ENCODE measurements at regions not wholly inside any gene's neighbourhood (a gene's known extent, or its start where the extent isn't known, plus 50 kb on each side); places are given as distances from the start of the nearest gene placed in this dataset.
A peak's percentile ranks its signal among the peaks of the same experiment; 100 is the strongest.
"Not testable (repeated sequence)": the region's sequence is repeated elsewhere in the genome, so short reads cannot be mapped to it uniquely, and the experiment has no call there.

- H3K9me3 ChIP-seq (ENCODE audit: control insufficient read depth in 2 of 2, insufficient read depth in 1 of 2, low read length in 1 of 2): no peaks in the 10 kb centered on the region
Measured at GRCh38 chr6:131436358-131436757, 136.7 kb upstream of the ARG1 start.

GRCh38 chr6:131443014-131443413 lies 130.0 kb upstream of the ARG1 start:
- DNase-seq (ENCODE audit: low read depth in 6 of 9, low spot score in 9 of 9): no peak
- Histone ChIP-seq H3K9me3 (ENCODE audit: control insufficient read depth in 2 of 2, insufficient read depth in 1 of 2, low read length in 1 of 2) (no peaks in the 10 kb centered on the region), H3K4me1 (ENCODE audit: control insufficient read depth in 2 of 2, insufficient read depth in 2 of 2, low read length in 2 of 2) (peaks cover 0 to 5% of the 10 kb centered on the region in 2 donors), H3K4me3 (ENCODE audit: low read length in 2 of 2) (peak overlapping the region; percentile 11 to 29), H3K27me3 (ENCODE audit: control insufficient read depth in 2 of 2, insufficient read depth in 1 of 2, low read length in 1 of 2) (no peaks in the 10 kb centered on the region), H3K27ac (ENCODE audit: low read depth in 1 of 2, low read length in 1 of 2) (peak overlapping the region in 1 of 2 donors; percentile 67), H3K36me3 (ENCODE audit: control insufficient read depth in 2 of 2, insufficient read depth in 2 of 2, low read length in 1 of 2) (no peaks in the 10 kb centered on the region)
- WGBS: 94% methylated on average over 3 of the region's 3 CpGs

More at GRCh38 chr6:131436358-131436757, 136.7 kb upstream of the ARG1 start:
- DNase-seq (ENCODE audit: low read depth in 6 of 9, low spot score in 9 of 9): no peak
- no peak overlapping the region for H3K27ac ChIP-seq (ENCODE audit: low read depth in 1 of 2, low read length in 1 of 2)
- WGBS: 32% methylated on average over 1 of the region's 1 CpG
- no peaks in the 10 kb centered on the region for H3K36me3 ChIP-seq (ENCODE audit: control insufficient read depth in 2 of 2, insufficient read depth in 2 of 2, low read length in 1 of 2)
- H3K4me3 ChIP-seq (ENCODE audit: low read length in 2 of 2): no peak overlapping the region
- no peaks in the 10 kb centered on the region for H3K27me3 ChIP-seq (ENCODE audit: control insufficient read depth in 2 of 2, insufficient read depth in 1 of 2, low read length in 1 of 2)
- no peaks in the 10 kb centered on the region for H3K4me1 ChIP-seq (ENCODE audit: control insufficient read depth in 2 of 2, insufficient read depth in 2 of 2, low read length in 2 of 2)

GRCh38 chr6:131443514-131443913 lies 129.5 kb upstream of the ARG1 start:
- peak in 4 of 9 donors; percentile 5 to 43 (median 12) for DNase-seq (ENCODE audit: low read depth in 6 of 9, low spot score in 9 of 9)
- Histone ChIP-seq H3K27me3 (ENCODE audit: control insufficient read depth in 2 of 2, insufficient read depth in 1 of 2, low read length in 1 of 2) (no peaks in the 10 kb centered on the region), H3K27ac (ENCODE audit: low read depth in 1 of 2, low read length in 1 of 2) (peak overlapping the region; percentile 10 to 67), H3K9me3 (ENCODE audit: control insufficient read depth in 2 of 2, insufficient read depth in 1 of 2, low read length in 1 of 2) (no peaks in the 10 kb centered on the region), H3K4me1 (ENCODE audit: control insufficient read depth in 2 of 2, insufficient read depth in 2 of 2, low read length in 2 of 2) (peaks cover 0 to 5% of the 10 kb centered on the region in 2 donors), H3K36me3 (ENCODE audit: control insufficient read depth in 2 of 2, insufficient read depth in 2 of 2, low read length in 1 of 2) (no peaks in the 10 kb centered on the region), H3K4me3 (ENCODE audit: low read length in 2 of 2) (peak overlapping the region; percentile 0 to 29)
- 78% methylated on average over 3 of the region's 3 CpGs for WGBS

GRCh38 chr6:131445356-131445755 lies 127.7 kb upstream of the ARG1 start:
- H3K36me3 ChIP-seq (ENCODE audit: control insufficient read depth in 2 of 2, insufficient read depth in 2 of 2, low read length in 1 of 2); H3K27ac ChIP-seq (ENCODE audit: low read depth in 1 of 2, low read length in 1 of 2); H3K9me3 ChIP-seq (ENCODE audit: control insufficient read depth in 2 of 2, insufficient read depth in 1 of 2, low read length in 1 of 2); DNase-seq (ENCODE audit: low read depth in 6 of 9, low spot score in 9 of 9); H3K27me3 ChIP-seq (ENCODE audit: control insufficient read depth in 2 of 2, insufficient read depth in 1 of 2, low read length in 1 of 2); H3K4me1 ChIP-seq (ENCODE audit: control insufficient read depth in 2 of 2, insufficient read depth in 2 of 2, low read length in 2 of 2); H3K4me3 ChIP-seq (ENCODE audit: low read length in 2 of 2): not testable (repeated sequence)

GRCh38 chr6:131450861-131451260 lies 122.2 kb upstream of the ARG1 start:
- Histone ChIP-seq H3K36me3 (ENCODE audit: control insufficient read depth in 2 of 2, insufficient read depth in 2 of 2, low read length in 1 of 2) (no peaks in the 10 kb centered on the region), H3K4me3 (ENCODE audit: low read length in 2 of 2) (no peak overlapping the region), H3K9me3 (ENCODE audit: control insufficient read depth in 2 of 2, insufficient read depth in 1 of 2, low read length in 1 of 2) (no peaks in the 10 kb centered on the region), H3K4me1 (ENCODE audit: control insufficient read depth in 2 of 2, insufficient read depth in 2 of 2, low read length in 2 of 2) (no peaks in the 10 kb centered on the region), H3K27me3 (ENCODE audit: control insufficient read depth in 2 of 2, insufficient read depth in 1 of 2, low read length in 1 of 2) (no peaks in the 10 kb centered on the region), H3K27ac (ENCODE audit: low read depth in 1 of 2, low read length in 1 of 2) (no peak overlapping the region)
- WGBS: 98% methylated on average over 4 of the region's 4 CpGs
- no peak for DNase-seq (ENCODE audit: low read depth in 6 of 9, low spot score in 9 of 9)

GRCh38 chr6:131451321-131452144 lies 121.5 kb upstream of the ARG1 start:
- DNase-seq (ENCODE audit: low read depth in 6 of 9, low spot score in 9 of 9): peak in 2 of 9 donors; percentile 13 to 37
- Histone ChIP-seq H3K27ac (ENCODE audit: low read depth in 1 of 2, low read length in 1 of 2) (no peak overlapping the region), H3K9me3 (ENCODE audit: control insufficient read depth in 2 of 2, insufficient read depth in 1 of 2, low read length in 1 of 2) (no peaks in the 10 kb centered on the region), H3K36me3 (ENCODE audit: control insufficient read depth in 2 of 2, insufficient read depth in 2 of 2, low read length in 1 of 2) (no peaks in the 10 kb centered on the region), H3K4me1 (ENCODE audit: control insufficient read depth in 2 of 2, insufficient read depth in 2 of 2, low read length in 2 of 2) (no peaks in the 10 kb centered on the region), H3K4me3 (ENCODE audit: low read length in 2 of 2) (no peak overlapping the region), H3K27me3 (ENCODE audit: control insufficient read depth in 2 of 2, insufficient read depth in 1 of 2, low read length in 1 of 2) (no peaks in the 10 kb centered on the region)
- 73% methylated on average over 4 of the region's 4 CpGs for WGBS

GRCh38 chr6:131453803-131454202 lies 119.2 kb upstream of the ARG1 start:
- 47% methylated on average over 2 of the region's 2 CpGs for WGBS
- no peak overlapping the region for H3K27ac ChIP-seq (ENCODE audit: low read depth in 1 of 2, low read length in 1 of 2)
- no peaks in the 10 kb centered on the region for H3K4me1 ChIP-seq (ENCODE audit: control insufficient read depth in 2 of 2, insufficient read depth in 2 of 2, low read length in 2 of 2)
- H3K36me3 ChIP-seq (ENCODE audit: control insufficient read depth in 2 of 2, insufficient read depth in 2 of 2, low read length in 1 of 2): no peaks in the 10 kb centered on the region
- H3K9me3 ChIP-seq (ENCODE audit: control insufficient read depth in 2 of 2, insufficient read depth in 1 of 2, low read length in 1 of 2): no peaks in the 10 kb centered on the region
- no peak overlapping the region for H3K4me3 ChIP-seq (ENCODE audit: low read length in 2 of 2)
- no peak for DNase-seq (ENCODE audit: low read depth in 6 of 9, low spot score in 9 of 9)
- H3K27me3 ChIP-seq (ENCODE audit: control insufficient read depth in 2 of 2, insufficient read depth in 1 of 2, low read length in 1 of 2): no peaks in the 10 kb centered on the region

GRCh38 chr6:131456565-131456964 lies 116.5 kb upstream of the ARG1 start:
- peaks cover 0 to 3% of the 10 kb centered on the region in 2 donors for H3K4me1 ChIP-seq (ENCODE audit: control insufficient read depth in 2 of 2, insufficient read depth in 2 of 2, low read length in 2 of 2)
- H3K27me3 ChIP-seq (ENCODE audit: control insufficient read depth in 2 of 2, insufficient read depth in 1 of 2, low read length in 1 of 2): no peaks in the 10 kb centered on the region
- 91% methylated on average over 5 of the region's 5 CpGs for WGBS
- no peaks in the 10 kb centered on the region for H3K9me3 ChIP-seq (ENCODE audit: control insufficient read depth in 2 of 2, insufficient read depth in 1 of 2, low read length in 1 of 2)
- H3K4me3 ChIP-seq (ENCODE audit: low read length in 2 of 2): no peak overlapping the region
- no peak for DNase-seq (ENCODE audit: low read depth in 6 of 9, low spot score in 9 of 9)
- no peaks in the 10 kb centered on the region for H3K36me3 ChIP-seq (ENCODE audit: control insufficient read depth in 2 of 2, insufficient read depth in 2 of 2, low read length in 1 of 2)
- H3K27ac ChIP-seq (ENCODE audit: low read depth in 1 of 2, low read length in 1 of 2): no peak overlapping the region

GRCh38 chr6:131459005-131459404 lies 114.0 kb upstream of the ARG1 start:
- no peaks in the 10 kb centered on the region for H3K36me3 ChIP-seq (ENCODE audit: control insufficient read depth in 2 of 2, insufficient read depth in 2 of 2, low read length in 1 of 2)
- no peak for DNase-seq (ENCODE audit: low read depth in 6 of 9, low spot score in 9 of 9)
- no peaks in the 10 kb centered on the region for H3K9me3 ChIP-seq (ENCODE audit: control insufficient read depth in 2 of 2, insufficient read depth in 1 of 2, low read length in 1 of 2)

More at GRCh38 chr6:131459005-131459404, 114.0 kb upstream of the ARG1 start:
- Histone ChIP-seq H3K4me3 (ENCODE audit: low read length in 2 of 2) (no peak overlapping the region), H3K4me1 (ENCODE audit: control insufficient read depth in 2 of 2, insufficient read depth in 2 of 2, low read length in 2 of 2) (peaks cover 0 to 3% of the 10 kb centered on the region in 2 donors), H3K27ac (ENCODE audit: low read depth in 1 of 2, low read length in 1 of 2) (no peak overlapping the region), H3K27me3 (ENCODE audit: control insufficient read depth in 2 of 2, insufficient read depth in 1 of 2, low read length in 1 of 2) (no peaks in the 10 kb centered on the region)

Data from thymus (tissue), 11 donors.